ENCODE measurements at regions not wholly inside any gene's neighbourhood (a gene's known extent, or its start where the extent isn't known, plus 50 kb on each side); places are given as distances from the start of the nearest gene placed in this dataset.

DNA sequence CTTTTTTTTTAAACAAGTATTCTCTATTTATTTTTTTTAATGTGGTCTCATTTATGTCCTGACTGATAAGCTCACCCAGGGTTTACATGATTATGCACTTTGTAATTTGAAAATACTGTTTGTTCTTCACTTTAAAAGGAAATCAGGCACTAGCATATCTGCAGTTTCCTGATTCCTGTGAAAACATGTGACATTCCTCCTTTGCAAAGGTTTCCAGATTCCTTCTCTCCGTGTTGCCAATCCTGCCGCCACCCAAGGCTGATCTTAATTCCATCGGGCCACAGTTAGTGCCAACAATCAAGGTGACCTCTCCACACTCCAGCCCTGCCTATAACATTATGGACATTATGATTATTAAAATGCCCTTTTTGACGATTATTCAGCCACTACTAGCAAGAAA lies 225.4 kb downstream of the PCDH7 start:
- Histone ChIP-seq H3K4me3 (ENCODE audit: low read depth in 1 of 2, low read length in 2 of 2) (no peak overlapping the region), H3K9me3 (ENCODE audit: control insufficient read depth in 1 of 2, low read length in 2 of 2) (no peaks in the 10 kb centered on the region), H3K4me1 (ENCODE audit: control insufficient read depth in 1 of 2, insufficient read depth in 2 of 2, low read length in 2 of 2) (no peaks in the 10 kb centered on the region), H3K27ac (ENCODE audit: low read length) (no peak overlapping the region), H3K36me3 (ENCODE audit: control insufficient read depth in 1 of 2, insufficient read depth in 2 of 2, low read length in 2 of 2) (no peaks in the 10 kb centered on the region), H3K27me3 (ENCODE audit: low read depth, low read length) (no peaks in the 10 kb centered on the region)

DNA sequence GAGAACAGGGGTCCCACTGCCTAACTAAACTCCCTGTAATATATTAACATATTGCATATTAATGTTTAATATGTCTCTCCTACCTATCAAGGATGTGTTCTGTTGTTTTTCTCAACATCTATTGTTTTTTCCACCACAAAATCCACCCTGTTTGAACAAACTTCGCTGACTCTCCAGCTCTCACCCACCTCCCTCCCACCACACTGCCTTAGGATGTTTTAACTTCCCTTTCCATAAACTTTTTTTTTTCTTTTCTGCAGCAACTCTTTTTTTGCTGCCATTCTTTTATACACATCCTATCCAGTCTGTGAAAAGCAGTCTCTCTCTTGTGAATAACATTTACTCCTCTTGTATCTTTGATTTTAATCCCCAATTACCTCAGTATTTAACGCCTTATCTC lies 226.1 kb downstream of the PCDH7 start:
- Histone ChIP-seq H3K4me3 (ENCODE audit: low read depth in 1 of 2, low read length in 2 of 2) (no peak overlapping the region), H3K4me1 (ENCODE audit: control insufficient read depth in 1 of 2, insufficient read depth in 2 of 2, low read length in 2 of 2) (no peaks in the 10 kb centered on the region), H3K27me3 (ENCODE audit: low read depth, low read length) (no peaks in the 10 kb centered on the region), H3K27ac (ENCODE audit: low read length) (no peak overlapping the region), H3K9me3 (ENCODE audit: control insufficient read depth in 1 of 2, low read length in 2 of 2) (no peaks in the 10 kb centered on the region), H3K36me3 (ENCODE audit: control insufficient read depth in 1 of 2, insufficient read depth in 2 of 2, low read length in 2 of 2) (no peaks in the 10 kb centered on the region)

DNA sequence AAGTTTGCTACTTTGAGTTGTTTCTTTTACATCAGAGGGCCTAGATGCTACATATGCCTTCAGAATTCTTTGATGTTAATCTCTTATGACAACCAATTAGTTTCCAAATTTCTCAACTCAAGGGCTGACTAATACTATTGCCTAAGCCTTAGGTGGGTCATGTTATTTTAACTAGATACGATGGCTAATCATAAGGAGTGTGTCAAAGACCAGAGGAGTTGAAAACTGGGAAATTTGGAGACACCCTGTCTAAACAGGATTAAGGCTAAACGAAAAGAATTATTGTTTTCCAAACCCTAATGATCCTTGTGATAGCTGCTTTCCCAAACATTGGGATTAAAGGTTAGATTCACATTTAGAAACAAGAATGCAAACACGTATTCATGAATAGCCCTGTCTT lies 228.5 kb downstream of the PCDH7 start:
- H3K9me3 ChIP-seq (ENCODE audit: control insufficient read depth in 1 of 2, low read length in 2 of 2), result no peaks in the 10 kb centered on the region
- H3K4me3 ChIP-seq (ENCODE audit: low read depth in 1 of 2, low read length in 2 of 2), result no peak overlapping the region
- H3K4me1 ChIP-seq (ENCODE audit: control insufficient read depth in 1 of 2, insufficient read depth in 2 of 2, low read length in 2 of 2), result peaks cover 0 to 3% of the 10 kb centered on the region in 2 donors
- no peak overlapping the region for H3K27ac ChIP-seq (ENCODE audit: low read length)
- H3K27me3 ChIP-seq (ENCODE audit: low read depth, low read length), result no peaks in the 10 kb centered on the region
- H3K36me3 ChIP-seq (ENCODE audit: control insufficient read depth in 1 of 2, insufficient read depth in 2 of 2, low read length in 2 of 2), result no peaks in the 10 kb centered on the region

DNA sequence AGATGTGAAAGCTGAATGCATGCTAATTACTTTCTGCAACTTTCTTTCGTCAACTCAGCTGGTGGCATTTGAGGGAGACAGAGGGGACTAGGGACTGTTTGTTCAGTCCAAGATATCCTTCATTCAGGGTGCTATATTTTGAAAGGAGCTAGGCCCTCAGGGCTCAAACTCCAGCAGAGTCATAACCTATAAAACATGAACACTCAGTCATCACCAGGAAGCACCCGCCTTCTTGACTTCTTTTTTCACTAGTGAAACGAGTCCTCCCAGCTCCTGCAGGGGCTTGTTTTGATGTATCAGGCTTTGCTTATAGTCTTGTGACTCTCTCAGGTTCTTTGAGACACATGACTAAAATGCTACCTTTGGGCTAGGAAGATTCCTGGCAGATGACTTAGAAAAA lies 230.6 kb downstream of the PCDH7 start:
- H3K27me3 ChIP-seq (ENCODE audit: low read depth, low read length), result no peaks in the 10 kb centered on the region
- peaks cover 0 to 3% of the 10 kb centered on the region in 2 donors for H3K4me1 ChIP-seq (ENCODE audit: control insufficient read depth in 1 of 2, insufficient read depth in 2 of 2, low read length in 2 of 2)
- no peak overlapping the region for H3K4me3 ChIP-seq (ENCODE audit: low read depth in 1 of 2, low read length in 2 of 2)
- no peaks in the 10 kb centered on the region for H3K9me3 ChIP-seq (ENCODE audit: control insufficient read depth in 1 of 2, low read length in 2 of 2)
- no peak overlapping the region for H3K27ac ChIP-seq (ENCODE audit: low read length)
- H3K36me3 ChIP-seq (ENCODE audit: control insufficient read depth in 1 of 2, insufficient read depth in 2 of 2, low read length in 2 of 2), result no peaks in the 10 kb centered on the region

DNA sequence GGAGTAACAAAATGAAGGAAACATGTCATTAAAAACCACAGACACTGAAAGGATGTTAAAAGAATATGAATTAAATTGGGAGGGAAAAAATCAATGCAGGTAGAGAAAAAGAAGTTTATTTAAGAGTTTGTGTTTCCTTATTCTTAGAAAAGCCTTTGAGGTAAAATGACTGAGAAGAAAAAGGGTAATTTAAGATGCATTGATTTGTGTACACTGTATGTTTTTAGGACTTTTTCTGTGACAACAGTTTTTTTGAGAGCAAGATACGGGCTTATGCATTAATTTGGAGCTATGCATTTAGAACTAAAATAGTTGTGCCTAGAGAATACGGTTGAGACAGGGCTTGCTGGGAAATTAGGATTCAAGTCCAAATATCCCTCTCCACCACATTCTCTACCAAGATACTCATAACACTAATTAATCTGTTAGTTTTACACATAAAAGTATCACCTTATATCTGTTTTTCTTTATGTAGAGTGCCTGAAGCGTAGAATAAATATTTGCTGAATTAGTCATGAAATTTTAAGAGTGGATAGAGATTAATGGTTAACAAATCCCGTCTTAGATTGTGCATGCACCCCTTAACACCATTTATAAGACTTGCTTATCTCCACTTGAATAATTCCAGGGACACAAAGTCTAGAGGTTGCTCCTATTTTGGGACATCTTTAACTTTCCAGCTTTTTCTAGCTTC lies 232.5 kb downstream of the PCDH7 start:
- H3K4me1 ChIP-seq (ENCODE audit: control insufficient read depth in 1 of 2, insufficient read depth in 2 of 2, low read length in 2 of 2), result peaks cover 0 to 3% of the 10 kb centered on the region in 2 donors
- H3K4me3 ChIP-seq (ENCODE audit: low read depth in 1 of 2, low read length in 2 of 2), result no peak overlapping the region
- H3K27ac ChIP-seq (ENCODE audit: low read length), result no peak overlapping the region
- no peaks in the 10 kb centered on the region for H3K27me3 ChIP-seq (ENCODE audit: low read depth, low read length)
- no peaks in the 10 kb centered on the region for H3K9me3 ChIP-seq (ENCODE audit: control insufficient read depth in 1 of 2, low read length in 2 of 2)
- no peaks in the 10 kb centered on the region for H3K36me3 ChIP-seq (ENCODE audit: control insufficient read depth in 1 of 2, insufficient read depth in 2 of 2, low read length in 2 of 2)

DNA sequence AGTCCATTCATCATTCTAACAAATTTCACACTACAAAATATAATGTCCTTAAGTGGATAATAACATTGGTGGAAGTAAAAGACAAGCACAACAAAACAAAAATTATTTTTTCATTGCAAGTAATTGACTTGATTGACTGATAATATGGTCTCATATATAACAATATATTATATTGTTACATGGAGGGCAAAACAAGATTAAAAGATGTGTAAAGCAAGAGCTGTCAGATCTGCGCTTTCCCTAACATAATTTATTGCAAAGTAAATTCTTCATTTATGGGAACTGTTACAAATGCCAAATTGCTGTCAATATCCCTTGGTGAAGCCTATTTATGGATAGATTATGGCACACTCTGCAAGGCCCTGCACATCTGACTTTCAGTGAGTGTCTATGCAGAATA lies 233.6 kb downstream of the PCDH7 start:
- Histone ChIP-seq H3K27ac (ENCODE audit: low read length) (no peak overlapping the region), H3K4me3 (ENCODE audit: low read depth in 1 of 2, low read length in 2 of 2) (no peak overlapping the region), H3K36me3 (ENCODE audit: control insufficient read depth in 1 of 2, insufficient read depth in 2 of 2, low read length in 2 of 2) (no peaks in the 10 kb centered on the region), H3K27me3 (ENCODE audit: low read depth, low read length) (no peaks in the 10 kb centered on the region), H3K4me1 (ENCODE audit: control insufficient read depth in 1 of 2, insufficient read depth in 2 of 2, low read length in 2 of 2) (peaks cover 0 to 3% of the 10 kb centered on the region in 2 donors), H3K9me3 (ENCODE audit: control insufficient read depth in 1 of 2, low read length in 2 of 2) (no peaks in the 10 kb centered on the region)

DNA sequence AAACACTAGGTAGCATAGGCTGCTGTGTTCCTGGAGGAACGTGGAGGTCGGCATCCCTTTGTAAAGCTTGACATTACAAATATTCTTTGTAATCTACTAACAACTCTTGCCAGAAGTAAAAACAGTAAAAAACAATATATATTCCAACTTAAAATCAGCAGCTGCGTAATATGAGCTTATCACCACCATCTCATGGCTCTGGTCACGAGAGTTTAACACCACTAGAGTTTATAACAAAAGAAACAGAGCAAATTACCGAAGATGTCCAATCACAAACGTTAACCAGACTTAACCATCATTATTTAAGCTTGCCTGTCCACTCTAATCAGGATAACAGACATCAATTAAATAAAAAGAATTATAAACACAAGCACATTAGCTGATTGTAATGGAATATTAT lies 236.7 kb downstream of the PCDH7 start:
- Histone ChIP-seq H3K27me3 (ENCODE audit: low read depth, low read length) (no peaks in the 10 kb centered on the region), H3K4me1 (ENCODE audit: control insufficient read depth in 1 of 2, insufficient read depth in 2 of 2, low read length in 2 of 2) (peaks cover 0 to 3% of the 10 kb centered on the region in 2 donors)

GRCh38 chr4:30957706-30958105 lies 237.5 kb downstream of the PCDH7 start:
- Histone ChIP-seq H3K4me1 (ENCODE audit: control insufficient read depth in 1 of 2, insufficient read depth in 2 of 2, low read length in 2 of 2) (peaks cover under 1 to 3% of the 10 kb centered on the region in 2 donors), H3K27ac (ENCODE audit: low read length) (no peak overlapping the region), H3K9me3 (ENCODE audit: control insufficient read depth in 1 of 2, low read length in 2 of 2) (no peaks in the 10 kb centered on the region), H3K27me3 (ENCODE audit: low read depth, low read length) (no peaks in the 10 kb centered on the region), H3K4me3 (ENCODE audit: low read depth in 1 of 2, low read length in 2 of 2) (no peak overlapping the region), H3K36me3 (ENCODE audit: control insufficient read depth in 1 of 2, insufficient read depth in 2 of 2, low read length in 2 of 2) (no peaks in the 10 kb centered on the region)

More for the DNA sequence above, 236.7 kb downstream of the PCDH7 start:
- no peaks in the 10 kb centered on the region for H3K9me3 ChIP-seq (ENCODE audit: control insufficient read depth in 1 of 2, low read length in 2 of 2)
- H3K27ac ChIP-seq (ENCODE audit: low read length), result no peak overlapping the region
- H3K36me3 ChIP-seq (ENCODE audit: control insufficient read depth in 1 of 2, insufficient read depth in 2 of 2, low read length in 2 of 2), result no peaks in the 10 kb centered on the region
- H3K4me3 ChIP-seq (ENCODE audit: low read depth in 1 of 2, low read length in 2 of 2), result no peak overlapping the region

- Histone ChIP-seq H3K36me3 (ENCODE audit: control insufficient read depth in 1 of 2, insufficient read depth in 2 of 2, low read length in 2 of 2) (no peaks in the 10 kb centered on the region), H3K9me3 (ENCODE audit: control insufficient read depth in 1 of 2, low read length in 2 of 2) (no peaks in the 10 kb centered on the region), H3K27me3 (ENCODE audit: low read depth, low read length) (no peaks in the 10 kb centered on the region), H3K4me1 (ENCODE audit: control insufficient read depth in 1 of 2, insufficient read depth in 2 of 2, low read length in 2 of 2) (peaks cover 0 to 3% of the 10 kb centered on the region in 2 donors), H3K27ac (ENCODE audit: low read length) (no peak overlapping the region), H3K4me3 (ENCODE audit: low read depth in 1 of 2, low read length in 2 of 2) (no peak overlapping the region)
These were observed 239.8 kb downstream of the PCDH7 start for GRCh38 chr4:30959781-30960485.

DNA sequence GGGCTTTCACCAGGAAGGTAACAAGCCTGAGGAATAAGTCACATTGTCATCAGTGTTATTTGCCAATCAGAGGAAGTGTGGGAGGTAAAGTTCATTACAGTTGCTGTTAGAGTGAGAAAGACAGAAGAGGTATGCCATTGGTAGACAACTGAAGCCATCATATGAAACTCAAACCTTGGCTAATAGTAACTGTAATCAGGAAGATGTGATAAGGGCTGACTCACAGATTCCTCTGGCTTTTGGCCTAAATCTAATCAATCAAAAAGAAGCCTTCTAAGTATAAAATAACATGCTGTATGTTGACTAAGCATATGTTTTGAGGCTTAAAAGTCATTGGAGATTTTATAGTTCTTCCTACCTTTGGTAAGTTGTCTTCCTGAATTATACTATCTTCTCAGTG lies 242.8 kb downstream of the PCDH7 start:
- Histone ChIP-seq H3K4me3 (ENCODE audit: low read depth in 1 of 2, low read length in 2 of 2) (no peak overlapping the region), H3K27ac (ENCODE audit: low read length) (no peak overlapping the region), H3K4me1 (ENCODE audit: control insufficient read depth in 1 of 2, insufficient read depth in 2 of 2, low read length in 2 of 2) (peaks cover 0 to 3% of the 10 kb centered on the region in 2 donors), H3K27me3 (ENCODE audit: low read depth, low read length) (no peaks in the 10 kb centered on the region), H3K36me3 (ENCODE audit: control insufficient read depth in 1 of 2, insufficient read depth in 2 of 2, low read length in 2 of 2) (no peaks in the 10 kb centered on the region), H3K9me3 (ENCODE audit: control insufficient read depth in 1 of 2, low read length in 2 of 2) (no peaks in the 10 kb centered on the region)

DNA sequence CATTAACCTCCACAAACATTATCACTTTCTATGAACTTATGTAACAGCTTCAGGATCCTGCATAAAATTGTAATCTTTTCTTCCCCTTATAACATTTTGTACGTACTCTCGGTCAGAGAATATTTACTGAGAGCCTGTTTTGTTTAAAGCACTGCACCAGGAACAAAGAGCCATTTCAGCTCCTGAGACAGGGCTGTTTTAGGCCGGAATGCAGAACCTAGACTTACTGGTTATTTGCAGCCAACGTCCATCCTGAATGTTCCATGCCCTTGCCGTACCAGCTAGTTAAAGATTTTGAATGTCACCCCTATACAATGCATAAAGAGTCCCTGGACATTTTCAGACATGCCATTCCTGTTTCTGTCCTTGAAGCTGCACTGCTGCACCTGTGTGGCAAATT lies 248.8 kb downstream of the PCDH7 start:
- Histone ChIP-seq H3K9me3 (ENCODE audit: control insufficient read depth in 1 of 2, low read length in 2 of 2) (no peaks in the 10 kb centered on the region), H3K27ac (ENCODE audit: low read length) (no peak overlapping the region), H3K4me3 (ENCODE audit: low read depth in 1 of 2, low read length in 2 of 2) (no peak overlapping the region), H3K4me1 (ENCODE audit: control insufficient read depth in 1 of 2, insufficient read depth in 2 of 2, low read length in 2 of 2) (no peaks in the 10 kb centered on the region), H3K27me3 (ENCODE audit: low read depth, low read length) (no peaks in the 10 kb centered on the region), H3K36me3 (ENCODE audit: control insufficient read depth in 1 of 2, insufficient read depth in 2 of 2, low read length in 2 of 2) (no peaks in the 10 kb centered on the region)

DNA sequence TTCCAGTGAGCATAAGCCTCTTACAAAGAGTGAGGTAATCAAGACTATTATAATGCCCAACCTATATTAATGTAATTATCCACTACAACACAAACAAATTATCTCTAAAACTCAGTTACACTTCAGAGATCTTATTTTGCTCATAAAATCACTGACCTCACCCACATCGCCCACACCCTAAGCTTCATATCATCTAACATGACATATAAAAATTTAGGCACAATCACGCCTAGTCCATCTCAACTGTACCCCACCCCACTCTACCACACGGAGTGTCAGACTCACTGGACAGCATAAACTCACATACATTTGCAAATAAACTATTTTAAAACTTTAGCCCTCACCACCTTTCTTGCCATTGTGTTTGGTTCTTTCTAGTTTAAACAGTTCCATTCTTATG lies 252.4 kb downstream of the PCDH7 start:
- H3K27me3 ChIP-seq (ENCODE audit: low read depth, low read length), result no peaks in the 10 kb centered on the region
- H3K36me3 ChIP-seq (ENCODE audit: control insufficient read depth in 1 of 2, insufficient read depth in 2 of 2, low read length in 2 of 2), result no peaks in the 10 kb centered on the region
- no peaks in the 10 kb centered on the region for H3K9me3 ChIP-seq (ENCODE audit: control insufficient read depth in 1 of 2, low read length in 2 of 2)
- H3K4me3 ChIP-seq (ENCODE audit: low read depth in 1 of 2, low read length in 2 of 2), result no peak overlapping the region
- no peak overlapping the region for H3K27ac ChIP-seq (ENCODE audit: low read length)
- no peaks in the 10 kb centered on the region for H3K4me1 ChIP-seq (ENCODE audit: control insufficient read depth in 1 of 2, insufficient read depth in 2 of 2, low read length in 2 of 2)
